B cell (primary cell): ENCODE measurements at regions not wholly inside any gene's neighbourhood (a gene's known extent, or its start where the extent isn't known, plus 50 kb on each side); places are given as distances from the start of the nearest gene placed in this dataset.
"Not testable (repeated sequence)": the region's sequence is repeated elsewhere in the genome, so short reads cannot be mapped to it uniquely, and the experiment has no call there.

ENCODE experiments used
- EZH2 ChIP-seq: IDR thresholded peaks from 2 replicates; pipeline ENCODE4 v1.6.1; 2012; ENCODE audit warnings: borderline replicate concordance, low read depth, mild to moderate bottlenecking, moderate library complexity, low read length; ENCODE audit not compliant: insufficient read depth, poor library complexity, severe bottlenecking
- TF ChIP-seq, protein P1 (sequence below): fragments of 200-600 bp; IDR thresholded peaks from one replicate; pipeline ENCODE4 v1.8.0; 2022; ENCODE audit warnings: antibody characterized with exemption, mild to moderate bottlenecking

DNA sequence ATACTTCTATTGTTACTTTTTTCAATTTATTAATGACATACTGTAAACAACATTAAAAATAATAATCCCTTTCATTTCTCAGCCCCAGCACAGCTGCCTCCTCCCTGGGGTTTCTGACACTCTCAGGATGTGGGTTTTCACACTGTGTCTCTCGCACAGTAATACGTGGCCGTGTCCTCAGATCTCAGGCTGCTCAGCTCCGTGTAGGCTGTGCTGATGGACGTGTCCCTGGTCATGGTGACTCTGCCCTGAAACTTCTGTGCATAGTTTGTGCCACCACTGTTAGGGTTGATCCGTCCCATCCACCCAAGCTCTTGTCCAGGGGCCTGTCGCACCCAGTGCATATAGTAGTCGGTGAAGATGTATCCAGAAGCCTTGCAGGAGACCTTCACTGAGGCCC lies 159.9 kb downstream of the POTEB start:
- TF ChIP-seq, protein P1, sequence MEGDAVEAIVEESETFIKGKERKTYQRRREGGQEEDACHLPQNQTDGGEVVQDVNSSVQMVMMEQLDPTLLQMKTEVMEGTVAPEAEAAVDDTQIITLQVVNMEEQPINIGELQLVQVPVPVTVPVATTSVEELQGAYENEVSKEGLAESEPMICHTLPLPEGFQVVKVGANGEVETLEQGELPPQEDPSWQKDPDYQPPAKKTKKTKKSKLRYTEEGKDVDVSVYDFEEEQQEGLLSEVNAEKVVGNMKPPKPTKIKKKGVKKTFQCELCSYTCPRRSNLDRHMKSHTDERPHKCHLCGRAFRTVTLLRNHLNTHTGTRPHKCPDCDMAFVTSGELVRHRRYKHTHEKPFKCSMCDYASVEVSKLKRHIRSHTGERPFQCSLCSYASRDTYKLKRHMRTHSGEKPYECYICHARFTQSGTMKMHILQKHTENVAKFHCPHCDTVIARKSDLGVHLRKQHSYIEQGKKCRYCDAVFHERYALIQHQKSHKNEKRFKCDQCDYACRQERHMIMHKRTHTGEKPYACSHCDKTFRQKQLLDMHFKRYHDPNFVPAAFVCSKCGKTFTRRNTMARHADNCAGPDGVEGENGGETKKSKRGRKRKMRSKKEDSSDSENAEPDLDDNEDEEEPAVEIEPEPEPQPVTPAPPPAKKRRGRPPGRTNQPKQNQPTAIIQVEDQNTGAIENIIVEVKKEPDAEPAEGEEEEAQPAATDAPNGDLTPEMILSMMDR, result not testable (repeated sequence)
- TF ChIP-seq EZH2, result not testable (repeated sequence)
